Lung (tissue), 11 donors: ENCODE measurements at regions not wholly inside any gene's neighbourhood (a gene's known extent, or its start where the extent isn't known, plus 50 kb on each side); places are given as distances from the start of the nearest gene placed in this dataset.

Source experiments
- ATAC-seq: fragments of 200-7000 bp; cut with Tn5 transposase; one replicate; pipeline ENCODE4 v1.9.1; 2020; ENCODE audit warnings: moderate number of reproducible peaks; ENCODE audit not compliant: insufficient read depth, low FRiP score
- DNase-seq, 3 donors: peaks; one replicate each; pipeline ENCODE4 v3.0.0-alpha.2; 2013 to 2017
- H3K27ac ChIP-seq, 2 donors: one replicate each; pipeline ENCODE4 v1.5.1; 2013; ENCODE audit warnings: mild to moderate bottlenecking in 2 of 2, moderate library complexity in 2 of 2, control low read depth in 1 of 2, inconsistent platforms in 1 of 2, low read depth in 1 of 2, low read length in 1 of 2
- H3K27me3 ChIP-seq, 3 donors: one replicate each; pipeline ENCODE4 v1.5.1; 2013; ENCODE audit warnings: low read length in 2 of 3; ENCODE audit not compliant: control insufficient read depth in 3 of 3, insufficient read depth in 3 of 3
- H3K36me3 ChIP-seq, 4 donors: one replicate each; pipeline ENCODE4 v1.5.1; 2013; ENCODE audit warnings: low read length in 4 of 4, mild to moderate bottlenecking in 1 of 4, moderate library complexity in 1 of 4; ENCODE audit not compliant: control insufficient read depth in 4 of 4, insufficient read depth in 4 of 4
- H3K4me1 ChIP-seq, 5 donors: one replicate each; pipeline ENCODE4 v1.5.1; 2013; ENCODE audit warnings: low read length in 5 of 5, mild to moderate bottlenecking in 2 of 5, moderate library complexity in 1 of 5; ENCODE audit not compliant: control insufficient read depth in 5 of 5, insufficient read depth in 5 of 5
- H3K4me3 ChIP-seq: one replicate; pipeline ENCODE4 v1.5.1; 2013; ENCODE audit warnings: mild to moderate bottlenecking, control low read depth, moderate library complexity
- H3K9ac ChIP-seq, 2 donors: one replicate each; pipeline ENCODE4 v1.5.1; 2013; ENCODE audit warnings: low read length in 2 of 2, control low read depth in 1 of 2; ENCODE audit not compliant: insufficient read depth in 1 of 2
- H3K9me3 ChIP-seq, 4 donors: one replicate each; pipeline ENCODE4 v1.5.1; 2013; ENCODE audit warnings: low read length in 3 of 4, mild to moderate bottlenecking in 1 of 4, moderate library complexity in 1 of 4; ENCODE audit not compliant: control insufficient read depth in 4 of 4, insufficient read depth in 3 of 4
- CTCF ChIP-seq: IDR thresholded peaks from 2 replicates; pipeline ENCODE4 v1.5.1; 2012; ENCODE audit warnings: mild to moderate bottlenecking; ENCODE audit errors: control extremely low read depth, extremely low read depth
- WGBS, 2 donors: extraction: QIAGEN DNeasy Blood & Tissue Kit; methylation state at CpG; one replicate each; pipeline ENCODE4 v1.1.7; 2013; 5-methylcytosine and 5-hydroxymethylcytosine counted together
- donor health status: control.
- donor health status: control.
- donor health status: Bipolar disorder and iron deficiency.
- donor health status: healthy.
- donor health status: DM: yes; HTN: yes; CAD: no.

GRCh38 chr7:42340436-42340835 lies 103.4 kb upstream of the GLI3 start:
- H3K9ac ChIP-seq = no peak overlapping the region
- no peaks in the 10 kb centered on the region for H3K9me3 ChIP-seq
- H3K27me3 ChIP-seq = no peaks in the 10 kb centered on the region
- ATAC-seq (no peak), DNase-seq (no peak)
- H3K4me3 ChIP-seq = no peak overlapping the region
- H3K36me3 ChIP-seq = no peaks in the 10 kb centered on the region
- TF ChIP-seq CTCF = no peak
- no peak overlapping the region for H3K27ac ChIP-seq
- peaks cover 0 to 30% (median 5%) of the 10 kb centered on the region in 5 donors for H3K4me1 ChIP-seq
- 90 to 94% methylated on average over 5 of the region's 5 CpGs for WGBS, 2 donors

GRCh38 chr7:42338916-42339540 lies 102.0 kb upstream of the GLI3 start:
- ATAC-seq = no peak
- Histone ChIP-seq H3K9ac (no peak overlapping the region), H3K4me1 (peaks cover 0 to 30% (median 0%) of the 10 kb centered on the region in 5 donors), H3K27me3 (no peaks in the 10 kb centered on the region), H3K4me3 (no peak overlapping the region), H3K36me3 (no peaks in the 10 kb centered on the region), H3K27ac (no peak overlapping the region), H3K9me3 (no peaks in the 10 kb centered on the region)
- 62 to 65% methylated on average over 4 of the region's 4 CpGs for WGBS, 2 donors
- no peak for TF ChIP-seq CTCF
- peak in 2 of 3 donors; percentile 55 to 72 for DNase-seq

GRCh38 chr7:42338231-42338915 lies 101.4 kb upstream of the GLI3 start:
- no peaks in the 10 kb centered on the region for H3K36me3 ChIP-seq
- H3K4me3 ChIP-seq = no peak overlapping the region
- WGBS, 2 donors = 55 to 69% methylated on average over 4 of the region's 4 CpGs
- TF ChIP-seq CTCF = no peak
- H3K27me3 ChIP-seq = no peaks in the 10 kb centered on the region
- H3K27ac ChIP-seq = peak overlapping the region in 1 of 2 donors; percentile 11
- H3K9me3 ChIP-seq = no peaks in the 10 kb centered on the region
- peak in 2 of 3 donors; percentile 54 to 60 for DNase-seq
- peaks cover 0 to 30% (median 0%) of the 10 kb centered on the region in 5 donors for H3K4me1 ChIP-seq
- H3K9ac ChIP-seq = no peak overlapping the region
- no peak for ATAC-seq
